HG02970 (cell line): ENCODE measurements at regions not wholly inside any gene's neighbourhood (a gene's known extent, or its start where the extent isn't known, plus 50 kb on each side); places are given as distances from the start of the nearest gene placed in this dataset.
"Not testable (repeated sequence)": the region's sequence is repeated elsewhere in the genome, so short reads cannot be mapped to it uniquely, and the experiment has no call there.

Experiments
- ATAC-seq: cut with Tn5 transposase; IDR thresholded peaks from one replicate; pipeline ENCODE4 v1.9.1; 2021; ENCODE audit warnings: mild to moderate bottlenecking, moderate library complexity, moderate number of reproducible peaks; ENCODE audit not compliant: unreplicated experiment, low FRiP score

- ATAC-seq, result no peak
These were observed 130.4 kb downstream of the BRMS1L start for GRCh38 chr14:35956376-35957085.

- no peak for ATAC-seq
These were observed 126.4 kb downstream of the BRMS1L start for GRCh38 chr14:35952584-35952983.

- ATAC-seq, result no peak
These were observed 123.9 kb downstream of the BRMS1L start for GRCh38 chr14:35949920-35950513.

- ATAC-seq, result not testable (repeated sequence)
These were observed 121.8 kb downstream of the BRMS1L start for GRCh38 chr14:35947983-35948382.

DNA sequence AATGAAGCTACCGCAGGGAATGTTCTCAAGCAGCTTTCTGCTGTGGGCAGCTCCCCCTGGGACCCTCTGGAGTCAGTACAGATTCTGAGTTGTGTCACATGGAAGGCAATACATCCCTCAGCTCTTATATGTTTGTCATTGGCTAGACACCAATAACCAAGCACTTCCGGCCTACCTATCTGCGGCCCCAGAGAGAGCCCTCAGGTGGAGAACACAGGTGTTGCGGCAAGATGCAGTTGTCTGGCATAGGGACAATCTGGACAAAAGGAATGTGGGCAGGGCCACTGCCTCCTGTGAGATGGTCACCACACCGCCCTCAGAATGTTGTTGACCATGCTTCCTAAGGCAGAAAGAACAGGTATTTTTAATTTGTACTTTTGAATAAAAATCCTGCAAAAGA lies 118.7 kb downstream of the BRMS1L start:
- no peak for ATAC-seq

GRCh38 chr14:35940291-35940690 lies 114.2 kb downstream of the BRMS1L start:
- ATAC-seq, result no peak

- no peak for ATAC-seq
These were observed 112.6 kb downstream of the BRMS1L start for GRCh38 chr14:35938770-35939169.

GRCh38 chr14:35934499-35934898 lies 108.4 kb downstream of the BRMS1L start:
- ATAC-seq, result no peak

GRCh38 chr14:35932659-35933159 lies 106.6 kb downstream of the BRMS1L start:
- no peak for ATAC-seq

DNA sequence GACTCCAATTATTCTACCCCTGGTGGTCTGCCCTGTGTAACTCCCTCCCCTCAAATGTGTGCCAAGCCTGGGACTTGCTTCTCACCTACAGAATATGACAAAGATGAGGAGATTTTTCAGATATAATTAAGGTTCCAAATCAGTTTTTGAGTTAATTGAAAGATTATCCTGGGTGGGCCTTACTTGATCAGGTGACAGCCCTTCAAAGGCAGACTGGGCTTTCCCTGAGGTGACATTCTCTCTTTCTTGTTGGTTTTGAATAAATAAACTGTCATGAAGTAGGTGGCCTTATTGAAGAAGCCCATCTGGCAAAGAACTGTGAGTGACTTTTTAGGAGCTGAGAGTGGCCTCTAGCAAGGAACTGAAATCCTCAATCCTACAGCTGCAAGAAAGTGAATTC lies 106.0 kb downstream of the BRMS1L start:
- ATAC-seq, result no peak

DNA sequence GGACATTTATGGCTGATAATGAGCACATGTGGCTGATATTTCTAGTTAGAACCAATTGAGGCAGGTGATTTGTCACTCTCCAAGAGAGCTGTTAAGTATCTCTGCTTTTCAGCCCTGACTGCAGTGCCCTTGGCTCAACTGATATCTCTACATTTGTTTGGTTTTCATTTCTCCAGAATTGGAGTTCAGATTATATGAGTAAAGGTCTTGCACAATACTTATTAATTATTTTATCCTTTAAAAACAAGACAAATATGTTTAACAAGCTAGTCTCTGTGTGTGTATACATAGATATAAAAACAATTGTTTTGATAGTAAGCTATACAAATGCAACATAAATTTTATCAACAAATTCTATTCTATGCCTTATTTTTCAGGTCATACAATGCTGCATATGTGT lies 105.2 kb downstream of the BRMS1L start:
- no peak for ATAC-seq

GRCh38 chr14:35929186-35929585 lies 103.0 kb downstream of the BRMS1L start:
- no peak for ATAC-seq

DNA sequence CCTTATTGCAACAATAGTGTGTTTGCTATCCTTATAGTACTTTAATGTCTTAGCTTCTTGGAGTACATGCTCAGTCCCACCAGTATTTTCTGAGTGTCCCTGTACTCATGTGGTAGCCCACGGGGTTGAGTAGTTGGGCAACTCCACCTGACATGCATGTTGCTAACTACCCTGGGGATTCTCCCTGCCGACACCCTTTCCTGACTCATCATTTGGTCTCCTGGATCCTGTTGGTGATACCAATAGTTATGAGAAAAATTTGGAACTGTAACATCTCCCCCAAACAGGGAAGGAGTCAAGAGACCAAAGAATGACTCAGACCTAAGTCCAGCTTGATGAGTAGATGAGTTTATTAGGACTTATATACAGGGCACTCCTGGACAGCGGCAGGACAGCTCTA lies 101.6 kb downstream of the BRMS1L start:
- no peak for ATAC-seq

- no peak for ATAC-seq
These were observed 99.2 kb downstream of the BRMS1L start for GRCh38 chr14:35925319-35925718.

- not testable (repeated sequence) for ATAC-seq
These were observed 96.5 kb downstream of the BRMS1L start for GRCh38 chr14:35922590-35922989.

DNA sequence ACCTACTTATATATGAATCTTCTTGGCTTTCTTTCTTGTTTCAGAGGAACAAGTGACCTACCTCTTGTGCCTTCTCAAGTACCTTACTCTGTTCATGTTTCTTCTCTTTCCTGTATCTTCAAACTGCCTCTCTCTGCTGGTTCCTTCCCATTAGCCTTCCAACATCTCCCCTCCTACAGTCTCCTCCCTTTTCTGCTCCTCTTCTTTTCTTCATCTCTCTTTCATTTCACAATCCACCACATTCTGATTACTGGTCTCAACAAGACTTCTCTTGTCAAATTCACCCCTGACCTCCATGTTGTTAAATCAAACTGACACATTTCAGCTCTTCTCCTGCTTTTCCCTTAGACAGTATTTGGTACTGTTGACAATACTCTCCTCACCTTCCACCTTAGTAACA lies 95.6 kb downstream of the BRMS1L start:
- ATAC-seq, result no peak
